A204.1 (cell line): ENCODE measurements at regions not wholly inside any gene's neighbourhood (a gene's known extent, or its start where the extent isn't known, plus 50 kb on each side); places are given as distances from the start of the nearest gene placed in this dataset.
"Not testable (repeated sequence)": the region's sequence is repeated elsewhere in the genome, so short reads cannot be mapped to it uniquely, and the experiment has no call there.

Experiments used
- FAIRE-seq: peaks from 2 replicates; lab custom pipeline; 2012; peaks lifted over from hg19 to GRCh38; lab: Jason Lieb, UNC

DNA sequence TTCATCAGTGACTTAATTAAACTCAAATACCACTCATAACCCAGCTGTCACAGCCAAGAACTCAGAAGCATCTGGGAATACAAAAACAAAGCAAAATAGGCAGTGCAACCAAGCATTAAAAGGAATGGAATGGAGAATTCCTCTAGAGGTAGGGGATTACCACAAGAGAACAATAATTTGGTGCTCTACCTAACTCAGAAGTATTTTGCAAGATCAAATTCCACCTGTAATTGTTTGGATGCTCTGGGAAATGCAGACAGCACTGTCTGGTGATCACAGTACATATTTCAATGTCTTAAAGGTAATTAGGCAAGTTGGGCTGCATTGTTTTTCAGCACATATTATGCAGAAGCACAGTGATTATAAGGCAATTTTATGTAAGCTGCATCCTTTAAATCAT is 547.5 kb downstream of the TRAM1L1 start:
- no peak for FAIRE-seq

DNA sequence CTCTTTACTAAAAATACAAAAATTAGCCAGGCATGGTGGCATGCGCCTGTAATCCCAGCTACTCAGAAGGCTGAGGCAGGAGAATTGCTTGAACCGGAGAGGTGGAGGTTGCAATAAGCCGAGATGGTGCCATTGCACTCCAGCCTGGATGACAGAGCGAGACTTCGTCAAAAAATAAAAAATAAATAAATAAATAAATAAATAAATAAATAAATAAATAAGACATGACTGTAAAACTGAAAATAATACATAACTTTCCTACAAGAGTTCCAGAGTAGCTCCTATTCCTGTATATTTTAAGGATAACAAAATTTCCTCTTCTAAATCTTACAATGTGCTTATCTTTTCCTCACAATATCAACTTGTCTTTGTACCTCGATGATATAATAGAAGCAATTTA is 549.4 kb downstream of the TRAM1L1 start:
- FAIRE-seq = not testable (repeated sequence)

DNA sequence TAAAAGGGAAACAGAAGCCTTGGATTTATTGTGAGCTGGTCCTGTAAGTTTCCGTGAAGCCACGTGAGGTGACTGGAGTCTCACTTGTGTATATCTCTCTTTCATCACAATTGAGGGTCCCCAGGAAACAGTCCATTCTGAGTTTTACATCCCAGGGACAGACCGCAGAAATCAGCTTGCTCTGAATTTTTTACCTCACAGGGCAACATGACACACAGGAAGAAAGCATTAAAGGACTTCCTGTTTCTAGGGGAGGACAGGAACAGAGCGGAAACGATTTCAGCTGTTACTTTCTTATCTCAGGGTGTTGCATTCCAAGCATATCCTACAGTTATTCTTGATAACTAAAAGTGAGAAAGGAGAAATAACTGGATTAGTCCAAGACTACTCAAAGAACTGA is 553.5 kb downstream of the TRAM1L1 start:
- FAIRE-seq = no peak

DNA sequence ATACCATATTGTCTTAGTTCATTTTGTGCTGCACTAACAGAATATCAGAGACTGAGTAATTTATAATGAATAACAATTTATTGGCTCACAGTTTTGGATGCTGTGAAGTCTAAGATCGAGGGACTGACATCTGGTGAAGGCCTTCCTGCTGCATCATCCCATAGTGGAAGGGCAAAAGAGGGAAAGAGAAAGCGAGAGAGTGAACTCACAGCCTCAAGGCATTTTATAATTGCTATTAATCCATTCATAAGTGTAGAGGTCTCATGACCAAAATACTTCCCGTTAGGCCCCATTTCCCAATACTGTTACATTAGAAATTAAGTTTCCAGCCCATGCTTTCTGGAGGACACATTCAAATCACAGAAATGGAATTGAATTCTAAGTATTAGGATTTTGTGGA is 554.4 kb downstream of the TRAM1L1 start:
- FAIRE-seq = no peak

DNA sequence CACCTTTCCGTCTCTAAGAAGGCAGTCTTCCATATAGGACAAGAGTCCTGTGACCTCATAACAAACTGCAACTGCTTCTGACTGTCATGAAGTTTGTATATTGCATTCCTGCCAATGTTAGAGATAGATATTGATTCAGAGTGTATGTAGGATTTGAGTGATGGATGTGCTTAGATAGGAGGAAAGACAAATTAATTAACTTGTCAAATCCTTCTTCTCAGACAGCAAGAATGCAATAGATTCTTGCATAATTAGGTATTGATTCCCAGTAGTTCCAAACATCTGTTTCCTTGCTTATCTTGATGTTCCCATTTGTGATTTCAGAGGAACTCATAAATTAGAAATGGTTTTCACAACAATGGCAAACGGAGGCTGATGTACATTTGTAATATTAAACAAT is 555.3 kb downstream of the TRAM1L1 start:
- no peak for FAIRE-seq

DNA sequence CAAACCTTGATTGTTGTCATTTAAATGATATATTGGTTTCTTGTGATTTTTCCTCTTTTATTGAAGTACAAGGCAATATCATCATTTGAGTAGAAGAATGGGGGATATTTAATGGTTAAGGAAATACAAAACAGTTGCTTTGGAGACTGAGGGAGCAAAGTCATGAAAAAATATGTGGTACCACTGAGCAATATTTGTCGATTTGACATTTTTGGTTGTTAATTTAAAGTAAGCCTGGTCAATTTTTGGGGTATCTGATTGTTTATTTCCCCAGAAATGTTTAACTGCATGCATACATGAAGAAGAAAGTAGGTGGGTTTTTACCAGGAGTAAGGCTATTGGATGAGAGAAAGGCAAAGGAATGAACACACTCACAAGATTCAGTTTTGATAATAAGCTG is 556.2 kb downstream of the TRAM1L1 start:
- no peak for FAIRE-seq

DNA sequence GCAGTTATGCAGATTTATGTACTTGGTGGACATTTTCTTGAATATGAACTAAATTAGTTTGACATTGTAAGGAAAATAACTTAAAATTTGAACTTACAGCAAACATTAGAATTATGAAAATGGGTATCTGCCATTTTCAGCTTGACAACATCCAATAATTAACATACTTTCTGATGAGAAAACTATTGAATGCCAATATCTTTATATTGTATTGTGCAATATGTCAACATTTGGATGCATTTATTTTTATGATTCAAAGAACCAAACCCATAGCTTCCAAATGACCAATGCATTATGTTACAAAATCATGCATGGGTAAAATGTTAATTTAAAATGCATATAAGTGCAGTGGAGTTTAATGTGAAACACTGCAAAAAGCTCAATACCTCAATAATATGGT is 562.5 kb downstream of the TRAM1L1 start:
- FAIRE-seq = no peak

DNA sequence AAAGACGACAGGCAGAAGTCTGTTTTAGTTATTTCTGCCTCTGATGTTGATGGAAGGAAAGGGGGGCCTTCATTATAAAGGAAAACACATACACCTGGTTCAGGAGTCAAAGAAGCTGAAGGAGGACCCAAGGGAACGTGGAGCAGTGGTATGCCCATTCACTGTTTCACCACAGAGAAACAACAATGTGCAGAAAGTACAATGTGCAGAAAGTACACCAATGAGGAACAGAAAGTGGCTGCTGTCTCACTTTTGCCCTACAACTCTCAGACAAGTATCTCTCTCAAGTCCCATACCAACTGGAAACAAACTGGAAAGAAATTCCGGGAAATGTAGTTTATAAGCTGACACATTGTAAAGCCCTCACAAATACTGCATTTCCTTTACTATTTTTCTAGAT is 564.5 kb downstream of the TRAM1L1 start:
- FAIRE-seq = no peak

DNA sequence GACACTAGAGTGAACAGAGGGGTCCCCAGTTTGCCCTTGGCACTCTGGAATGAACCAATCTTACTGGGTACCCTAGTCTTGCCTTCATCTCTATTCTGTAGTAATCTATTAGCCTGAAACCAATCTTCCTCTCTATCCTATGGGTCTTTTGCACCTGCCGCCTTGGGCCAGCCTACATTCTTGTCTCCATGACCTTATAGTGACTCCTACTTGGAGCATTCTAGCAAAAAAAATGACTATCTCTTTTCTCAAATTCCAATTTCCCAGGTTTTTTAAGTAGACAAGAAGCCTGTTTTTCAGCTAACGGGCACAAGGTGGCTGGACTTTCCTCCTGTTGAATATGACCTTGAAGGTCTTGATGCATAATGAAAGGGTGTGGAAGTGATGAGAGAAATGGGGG is 568.7 kb downstream of the TRAM1L1 start:
- FAIRE-seq = no peak

DNA sequence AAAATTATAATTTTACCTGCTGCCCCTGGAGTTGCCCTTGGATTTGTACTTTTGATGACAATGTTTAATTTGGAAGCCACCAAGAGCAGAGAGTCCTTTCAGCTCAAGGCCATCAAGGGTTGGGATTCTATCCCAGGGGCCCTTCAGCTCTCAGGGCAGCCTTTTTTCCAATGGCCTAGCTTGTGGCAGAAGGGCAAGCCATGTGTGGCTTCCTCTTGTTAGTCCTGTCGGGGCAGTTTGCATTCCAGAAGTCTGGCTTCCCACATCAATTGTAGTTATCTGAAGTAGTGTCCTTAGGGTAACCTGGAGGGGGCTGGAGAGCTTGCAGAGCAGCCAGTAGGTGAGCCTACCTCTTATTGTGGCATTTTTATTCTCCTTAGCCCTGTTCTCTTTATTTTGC is 569.4 kb downstream of the TRAM1L1 start:
- no peak for FAIRE-seq

DNA sequence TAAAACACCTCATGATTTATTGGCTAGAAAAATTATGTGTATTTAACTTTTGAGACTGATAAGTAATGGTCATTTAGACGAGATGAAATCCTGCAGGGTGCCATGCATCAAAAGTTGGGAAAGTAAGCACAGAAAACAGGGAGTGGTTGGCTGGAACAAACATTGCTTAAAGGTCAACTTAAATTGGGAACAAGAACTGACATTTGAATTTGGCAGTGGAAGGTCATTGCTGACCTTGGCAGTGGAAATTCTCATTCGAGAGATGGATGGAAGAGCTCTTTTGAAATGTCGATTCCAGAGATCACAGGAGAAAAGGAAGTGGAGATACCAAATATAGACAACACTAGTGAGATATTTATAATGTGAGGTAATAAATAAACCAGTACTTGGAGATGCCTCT is 572.8 kb downstream of the TRAM1L1 start:
- FAIRE-seq = no peak

DNA sequence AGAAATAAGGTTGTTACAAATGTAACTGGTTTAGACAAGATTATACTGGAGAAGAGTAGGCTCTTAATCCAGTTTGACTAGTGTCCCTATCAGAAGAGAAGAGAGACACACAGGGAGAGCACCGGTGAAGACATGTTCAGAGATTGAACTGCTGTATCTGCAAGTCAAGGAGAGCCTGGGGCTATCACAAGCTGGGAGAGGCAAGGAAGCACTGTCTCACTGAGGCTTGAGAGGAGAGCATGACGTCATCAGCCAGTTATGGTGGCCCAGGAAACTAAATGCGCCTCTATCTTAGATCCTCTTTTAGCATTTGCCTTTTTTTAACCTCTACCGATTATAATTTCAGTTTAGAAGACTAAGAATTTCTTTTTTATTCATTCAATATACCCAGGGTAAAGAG is 583.4 kb downstream of the TRAM1L1 start:
- no peak for FAIRE-seq

DNA sequence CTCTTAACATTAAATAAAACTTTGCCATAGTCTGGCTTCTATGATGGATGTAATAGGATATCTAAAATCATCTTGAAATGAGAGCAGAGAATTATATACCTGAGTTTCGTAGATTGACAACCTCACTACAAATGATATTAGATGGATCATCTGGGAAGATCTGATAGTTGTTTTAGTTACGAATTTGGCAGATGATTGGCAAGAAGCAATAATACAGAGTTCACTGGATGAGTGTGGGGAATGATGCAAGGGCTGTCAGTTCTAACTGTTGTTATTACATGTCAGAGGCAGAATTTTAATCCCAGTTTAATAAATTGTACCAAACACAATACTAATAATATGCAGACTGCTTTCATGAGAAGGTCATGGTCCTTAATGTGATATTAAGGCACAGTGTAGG is 585.2 kb downstream of the TRAM1L1 start:
- no peak for FAIRE-seq

DNA sequence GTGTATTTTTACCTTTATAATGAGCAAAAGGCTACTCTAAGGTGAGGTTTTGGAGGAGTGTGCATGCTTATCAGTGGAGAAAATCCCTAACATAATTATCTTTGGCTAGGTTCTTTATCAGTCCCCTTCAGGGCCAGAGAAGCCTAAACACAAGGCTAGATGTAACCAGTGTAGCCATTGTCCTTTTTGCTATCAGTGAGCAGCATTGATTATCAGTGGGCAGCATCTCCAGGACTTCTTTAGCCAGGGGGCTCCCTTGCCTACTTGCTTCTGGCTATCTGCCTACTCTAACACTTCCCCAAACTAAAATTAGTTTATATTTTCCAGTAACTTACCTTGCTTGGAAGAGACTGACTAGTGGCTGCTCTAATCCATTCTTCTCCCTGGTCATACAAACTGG is 595.6 kb downstream of the TRAM1L1 start:
- no peak for FAIRE-seq

DNA sequence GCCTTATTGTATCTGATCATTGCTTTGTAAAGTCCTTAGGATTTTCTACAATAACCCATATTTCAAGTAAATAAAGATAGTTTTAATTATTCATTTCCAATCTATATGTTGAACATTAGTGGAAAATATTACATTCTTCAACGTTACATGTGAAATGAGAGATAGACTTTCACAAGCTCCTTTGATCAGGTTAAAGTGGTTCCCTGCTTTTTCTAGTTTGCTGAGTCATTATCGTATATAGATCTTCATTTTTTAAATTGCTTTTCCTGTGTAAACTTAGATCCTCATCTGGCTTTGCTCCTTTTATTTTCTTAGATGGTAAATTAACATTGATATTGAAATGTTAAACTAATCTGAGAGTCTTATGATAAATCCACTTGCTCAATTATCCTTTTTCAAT is 599.0 kb downstream of the TRAM1L1 start:
- no peak for FAIRE-seq

DNA sequence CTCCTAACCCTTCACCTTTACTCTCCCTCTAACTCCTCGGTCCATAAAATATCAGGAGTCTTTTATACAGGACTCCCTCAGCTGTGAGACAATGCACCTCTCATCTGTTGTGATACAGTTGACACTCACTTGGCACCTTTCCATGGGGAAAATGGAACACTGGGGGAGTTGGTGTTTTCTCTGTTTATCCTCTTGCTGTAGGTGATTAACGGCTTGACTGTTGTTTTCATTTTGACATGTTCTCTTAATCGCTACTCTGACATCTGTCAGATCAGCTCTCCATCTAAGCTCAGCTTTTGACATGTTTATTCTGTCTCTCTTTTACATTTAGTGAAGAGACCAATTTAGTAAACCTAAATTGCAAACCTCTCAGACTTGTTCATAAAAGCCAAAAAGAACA is 604.8 kb downstream of the TRAM1L1 start:
- FAIRE-seq = no peak

DNA sequence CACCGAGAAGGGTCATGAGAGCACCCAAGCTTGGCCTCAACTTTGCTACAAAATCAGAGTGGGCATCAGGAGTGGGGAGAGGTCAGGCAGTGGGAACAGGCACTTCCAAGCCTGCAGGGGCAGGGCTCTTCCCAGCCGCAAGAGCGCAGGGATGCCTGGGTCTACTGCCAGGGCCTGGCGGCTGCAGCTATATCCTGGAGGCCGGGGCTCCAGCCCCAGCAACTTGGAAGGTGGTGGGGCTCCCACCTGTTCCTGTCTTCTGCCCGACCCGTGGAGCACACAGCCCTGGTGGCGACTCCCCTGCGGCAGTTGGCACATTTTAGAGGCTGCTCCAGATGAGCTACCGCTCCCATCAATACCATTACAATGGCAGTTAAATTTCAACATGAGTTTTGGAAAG is 607.0 kb downstream of the TRAM1L1 start:
- no peak for FAIRE-seq

DNA sequence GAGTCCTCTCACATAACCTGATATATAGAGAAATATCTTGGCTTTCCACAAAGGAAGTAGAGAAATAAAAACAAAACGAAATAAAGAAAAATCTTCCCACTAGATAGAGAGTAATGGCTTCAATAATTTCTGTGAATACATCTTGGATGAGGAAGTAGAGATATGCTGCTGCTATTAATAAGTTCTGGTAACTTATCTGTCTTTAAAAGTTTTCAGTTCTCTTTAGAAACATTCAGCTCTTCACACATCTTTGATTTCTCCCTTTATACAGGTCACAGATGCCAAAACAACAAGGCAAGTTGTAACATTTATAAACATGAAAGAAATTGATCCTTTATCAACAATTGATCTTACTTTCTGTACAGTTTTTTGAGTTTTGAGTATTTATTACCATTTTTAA is 615.8 kb downstream of the TRAM1L1 start:
- FAIRE-seq = no peak

DNA sequence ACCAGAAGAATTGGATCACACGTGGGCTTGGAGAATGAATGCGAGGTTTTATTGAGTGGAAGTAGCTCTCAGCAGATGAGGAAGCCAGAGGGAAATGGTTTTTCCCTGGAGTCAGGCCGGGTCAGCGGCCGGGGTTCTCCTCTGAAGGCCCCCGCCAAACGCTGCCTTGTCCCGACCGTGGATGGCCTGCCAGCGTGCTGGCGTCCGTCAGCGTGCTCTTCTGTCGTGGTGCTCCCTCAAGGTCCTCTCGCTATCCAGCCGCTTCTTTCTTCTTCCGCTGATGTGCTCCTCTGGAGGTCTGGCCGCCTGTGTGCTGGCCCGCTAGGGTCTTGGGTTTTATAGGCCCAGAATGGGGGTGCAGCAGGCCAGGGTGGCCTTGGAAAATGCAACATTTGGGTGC is 632.2 kb downstream of the TRAM1L1 start:
- FAIRE-seq = no peak

DNA sequence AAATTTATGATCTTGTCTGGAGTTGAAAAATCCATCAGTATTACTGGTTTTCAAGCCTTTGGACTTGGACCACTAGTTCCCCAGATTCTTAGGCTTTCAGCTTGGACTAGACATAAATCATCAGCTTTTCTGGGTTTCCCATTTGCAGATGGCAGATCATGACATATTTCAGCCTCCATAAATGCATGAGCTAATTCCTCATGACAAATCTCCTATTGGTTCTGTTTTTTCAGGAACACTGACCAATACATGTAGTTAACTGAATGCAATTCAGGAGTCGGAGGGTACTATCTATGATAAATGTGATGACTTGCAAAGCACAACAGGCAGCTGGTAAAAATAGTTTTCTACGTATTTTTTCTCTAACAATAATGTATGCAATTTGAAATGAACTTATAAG is 635.6 kb downstream of the TRAM1L1 start:
- no peak for FAIRE-seq

DNA sequence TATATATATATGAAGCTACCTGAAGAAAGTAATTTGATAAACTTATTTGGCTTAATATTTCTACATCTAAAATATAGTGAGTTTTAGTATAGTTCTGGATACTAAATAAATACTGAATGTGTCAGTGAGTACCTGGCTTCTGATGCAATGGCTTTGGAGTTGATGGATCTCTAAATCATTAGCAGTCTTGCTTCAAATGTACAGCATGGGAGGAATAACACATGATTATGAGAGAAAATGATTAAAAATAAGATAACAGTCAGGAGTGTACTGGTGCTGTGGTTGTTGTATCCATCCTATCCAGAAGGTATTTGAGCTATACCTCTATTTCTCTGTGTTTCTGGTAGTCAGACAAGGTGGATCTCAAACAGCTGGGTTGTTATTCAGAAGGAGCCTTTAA is 641.3 kb downstream of the TRAM1L1 start:
- FAIRE-seq = no peak

DNA sequence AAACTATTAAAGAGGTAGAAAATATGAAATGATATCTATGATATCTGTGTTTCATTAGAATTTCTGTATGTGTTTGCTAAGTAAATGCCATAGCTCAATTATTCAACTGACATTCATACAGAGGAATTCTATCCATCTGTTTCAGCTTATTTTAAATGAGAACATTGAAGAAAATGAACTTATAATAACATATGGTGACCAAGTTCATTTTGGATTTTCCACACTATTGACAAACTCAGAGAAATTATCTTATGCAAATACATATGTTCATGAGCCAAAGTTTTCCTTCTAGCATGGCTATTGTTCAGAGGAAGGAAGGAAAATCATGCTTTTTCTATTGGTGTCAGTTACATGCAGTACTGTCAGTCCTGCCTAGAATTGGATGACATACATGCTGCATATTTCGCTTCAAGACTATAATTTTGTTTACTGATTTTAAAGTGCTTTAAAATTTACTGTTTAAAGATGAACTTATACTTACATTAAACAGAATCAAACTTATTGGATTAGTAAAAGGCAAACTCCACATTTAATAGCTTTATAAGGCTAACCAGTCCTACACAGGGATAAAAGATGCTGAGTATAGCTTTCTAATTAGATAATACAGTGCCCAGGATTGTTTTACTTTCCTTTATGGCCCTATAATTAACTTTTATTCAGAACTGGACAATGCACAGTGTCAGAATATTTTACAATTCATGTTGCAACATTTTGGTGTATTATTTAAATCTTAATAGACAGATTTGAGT is 646.2 kb downstream of the TRAM1L1 start:
- no peak for FAIRE-seq

DNA sequence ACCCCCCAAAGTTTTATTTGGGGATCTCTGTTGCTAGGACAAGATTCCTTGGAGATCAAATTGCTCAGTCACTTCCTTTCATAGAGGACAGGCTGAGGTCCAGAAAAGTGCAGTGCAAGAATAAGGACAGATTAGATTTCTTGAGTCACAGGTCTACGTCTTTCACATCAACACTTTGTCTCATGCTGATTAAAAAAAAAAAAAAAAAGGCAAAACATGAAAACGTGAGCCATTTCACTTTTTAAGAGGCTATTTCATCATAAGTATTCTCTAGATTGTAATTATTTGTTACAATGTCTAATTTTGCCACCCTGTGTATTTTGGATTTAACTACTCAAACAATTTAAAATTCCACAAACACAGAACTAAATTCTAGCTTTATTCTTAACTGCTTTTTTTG is 647.0 kb downstream of the TRAM1L1 start:
- no peak for FAIRE-seq

DNA sequence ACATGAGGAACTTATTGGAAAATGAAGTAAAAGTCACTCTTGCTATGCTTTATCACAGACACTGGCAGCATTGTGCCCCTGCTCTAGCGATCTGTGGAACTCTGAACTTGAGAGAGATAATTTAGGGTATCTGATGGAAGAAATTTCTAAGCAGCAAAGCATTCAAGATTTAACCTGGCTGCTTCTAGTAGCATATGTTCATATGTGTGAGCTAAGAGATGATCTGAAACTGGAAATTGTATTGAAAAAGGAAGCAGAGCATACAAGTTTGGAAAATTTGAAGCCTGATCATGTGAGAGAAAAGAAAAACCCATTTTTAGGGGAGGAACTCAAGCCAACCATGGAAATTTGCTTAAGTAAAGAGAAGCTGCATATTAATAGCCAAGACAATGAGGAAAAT is 657.7 kb downstream of the TRAM1L1 start:
- FAIRE-seq = no peak

DNA sequence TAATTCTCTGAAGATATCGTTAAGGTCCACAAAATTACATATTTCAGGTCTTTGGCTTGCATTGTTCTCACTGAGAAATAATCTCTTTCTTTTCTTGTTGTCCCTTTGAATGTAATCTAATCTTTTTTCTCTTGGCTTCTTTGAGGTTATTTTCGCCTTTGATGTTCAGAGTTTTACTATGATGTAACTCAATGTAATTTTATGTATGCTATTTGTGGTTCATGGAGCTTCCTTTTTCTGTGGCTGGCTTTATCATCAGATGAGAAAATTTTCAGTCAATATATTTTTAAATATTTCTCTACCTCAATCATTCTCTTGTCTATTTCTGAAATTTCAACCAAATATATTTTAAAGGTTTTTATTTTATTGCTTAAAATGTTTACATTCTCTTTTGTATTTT is 672.2 kb downstream of the TRAM1L1 start:
- no peak for FAIRE-seq
